ENCODE measurements at regions not wholly inside any gene's neighbourhood (a gene's known extent, or its start where the extent isn't known, plus 50 kb on each side); places are given as distances from the start of the nearest gene placed in this dataset.

GRCh38 chr14:100988011-100988410 is 84.5 kb upstream of the RTL1 start:
- DNase-seq (ENCODE audit: low spot score), result no peak
- TF ChIP-seq, protein P1, sequence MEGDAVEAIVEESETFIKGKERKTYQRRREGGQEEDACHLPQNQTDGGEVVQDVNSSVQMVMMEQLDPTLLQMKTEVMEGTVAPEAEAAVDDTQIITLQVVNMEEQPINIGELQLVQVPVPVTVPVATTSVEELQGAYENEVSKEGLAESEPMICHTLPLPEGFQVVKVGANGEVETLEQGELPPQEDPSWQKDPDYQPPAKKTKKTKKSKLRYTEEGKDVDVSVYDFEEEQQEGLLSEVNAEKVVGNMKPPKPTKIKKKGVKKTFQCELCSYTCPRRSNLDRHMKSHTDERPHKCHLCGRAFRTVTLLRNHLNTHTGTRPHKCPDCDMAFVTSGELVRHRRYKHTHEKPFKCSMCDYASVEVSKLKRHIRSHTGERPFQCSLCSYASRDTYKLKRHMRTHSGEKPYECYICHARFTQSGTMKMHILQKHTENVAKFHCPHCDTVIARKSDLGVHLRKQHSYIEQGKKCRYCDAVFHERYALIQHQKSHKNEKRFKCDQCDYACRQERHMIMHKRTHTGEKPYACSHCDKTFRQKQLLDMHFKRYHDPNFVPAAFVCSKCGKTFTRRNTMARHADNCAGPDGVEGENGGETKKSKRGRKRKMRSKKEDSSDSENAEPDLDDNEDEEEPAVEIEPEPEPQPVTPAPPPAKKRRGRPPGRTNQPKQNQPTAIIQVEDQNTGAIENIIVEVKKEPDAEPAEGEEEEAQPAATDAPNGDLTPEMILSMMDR (IDR thresholded peaks at IDR 0.05; ENCODE audit: extremely low read depth, missing control alignments), result no peak

DNA sequence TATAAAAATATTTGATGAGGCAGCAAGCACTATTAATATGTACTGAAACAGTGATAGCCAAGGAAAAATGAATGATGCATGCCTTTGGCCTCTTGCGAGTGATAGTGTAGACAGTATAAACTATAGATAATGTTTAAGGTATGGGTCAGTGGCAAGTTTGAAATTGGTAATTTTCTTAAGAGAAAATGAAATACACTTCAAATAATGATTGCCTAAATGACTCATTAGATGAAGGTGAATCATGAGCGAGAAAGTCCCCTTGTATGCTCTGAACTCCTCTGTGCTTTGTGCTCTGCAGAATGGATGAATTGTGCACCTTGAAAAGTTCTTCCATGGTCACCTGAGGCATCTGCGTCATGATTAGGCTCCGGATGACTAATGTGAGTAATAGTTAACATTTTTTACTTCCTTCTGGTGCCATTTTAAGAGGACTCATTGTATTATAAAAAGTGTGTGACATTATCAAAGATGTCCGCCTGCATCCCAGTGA is 84.9 kb upstream of the RTL1 start:
- no peak for DNase-seq (ENCODE audit: low spot score)
- TF ChIP-seq, protein P1 (IDR thresholded peaks at IDR 0.05; ENCODE audit: extremely low read depth, missing control alignments), result no peak

DNA sequence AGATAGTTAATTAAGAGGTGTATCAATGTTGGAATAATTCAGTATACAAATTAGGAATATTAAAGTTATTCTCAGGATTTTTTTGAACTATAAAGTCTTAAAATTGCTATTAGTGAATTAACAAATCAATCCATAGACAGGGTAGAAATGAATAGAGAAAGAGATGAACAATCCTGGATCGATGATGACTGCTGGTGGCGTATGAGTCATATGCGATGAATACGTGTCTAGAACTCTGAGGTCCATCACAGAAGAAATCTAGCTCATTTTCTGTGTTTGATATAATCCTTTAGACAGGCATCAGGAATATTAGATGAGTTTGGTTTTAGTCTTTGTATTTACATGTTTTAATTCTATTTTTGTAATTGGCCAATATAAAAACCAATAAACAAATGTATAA is 85.4 kb upstream of the RTL1 start:
- DNase-seq (ENCODE audit: low spot score), result no peak
- TF ChIP-seq, protein P1 (IDR thresholded peaks at IDR 0.05; ENCODE audit: extremely low read depth, missing control alignments), result no peak

DNA sequence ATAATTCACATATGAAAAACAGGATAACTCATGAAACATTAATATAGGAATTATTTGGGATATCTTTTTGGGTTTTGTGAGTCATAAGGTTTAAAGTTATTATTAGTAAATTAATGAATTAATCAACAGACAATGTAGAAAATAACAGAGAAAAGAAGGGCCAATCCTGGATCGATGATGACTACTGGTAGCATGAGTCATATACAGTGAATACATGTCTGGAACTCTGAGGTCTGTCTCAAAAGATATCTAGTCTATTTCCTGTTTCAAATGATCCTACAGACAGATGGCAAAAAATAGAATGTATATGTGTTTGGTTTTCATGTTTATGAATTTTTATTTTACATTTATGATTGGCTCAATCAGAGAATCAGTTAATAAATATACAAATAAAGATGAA is 86.4 kb upstream of the RTL1 start:
- no peak for DNase-seq (ENCODE audit: low spot score)
- TF ChIP-seq, protein P1 (IDR thresholded peaks at IDR 0.05; ENCODE audit: extremely low read depth, missing control alignments), result no peak

DNA sequence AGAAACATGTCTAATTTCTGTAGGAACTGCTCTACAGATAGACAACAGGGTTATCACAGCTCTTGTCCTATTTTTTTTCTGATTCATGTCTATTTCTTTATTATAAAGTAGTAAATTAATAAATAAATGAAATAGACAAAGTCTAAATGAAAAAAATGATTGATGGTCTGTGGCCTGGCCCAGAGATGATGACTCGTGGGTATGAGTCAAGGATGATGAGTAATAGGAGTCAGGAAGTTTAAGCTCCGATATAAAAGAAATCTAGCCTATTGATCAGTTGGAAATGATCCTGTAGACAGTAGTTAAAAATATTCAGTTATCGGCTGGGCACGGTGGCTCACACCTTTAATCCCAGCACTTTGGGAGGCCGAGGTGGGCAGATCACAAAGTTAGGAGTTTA is 90.6 kb upstream of the RTL1 start:
- TF ChIP-seq, protein P1 (IDR thresholded peaks at IDR 0.05; ENCODE audit: extremely low read depth, missing control alignments), result no peak
- DNase-seq (ENCODE audit: low spot score), result no peak

- no peak for DNase-seq (ENCODE audit: low spot score)
- TF ChIP-seq, protein P1 (IDR thresholded peaks at IDR 0.05; ENCODE audit: extremely low read depth, missing control alignments), result no peak
Observed at GRCh38 chr14:100994756-100995330, 91.3 kb upstream of the RTL1 start.

- DNase-seq (ENCODE audit: low spot score), result no peak
- TF ChIP-seq, protein P1 (IDR thresholded peaks at IDR 0.05; ENCODE audit: extremely low read depth, missing control alignments), result no peak
Observed at GRCh38 chr14:101000711-101001250, 97.3 kb upstream of the RTL1 start.

All from GM20000 (cell line).